Activated CD4-positive, alpha-beta T cell treated with anti-CD3 and anti-CD28 coated beads, Interleukin-2, Interleukin-6, amounts not matched to agents 100 ng/mL and 50 ng/mL, durations not matched to agents 16 hours and 8 hours (primary cell): ENCODE measurements at regions not wholly inside any gene's neighbourhood (a gene's known extent, or its start where the extent isn't known, plus 50 kb on each side); places are given as distances from the start of the nearest gene placed in this dataset.

ENCODE experiments used
- DNase-seq: peaks from one replicate; pipeline ENCODE4 v3.0.0-alpha.2; 2020

DNA sequence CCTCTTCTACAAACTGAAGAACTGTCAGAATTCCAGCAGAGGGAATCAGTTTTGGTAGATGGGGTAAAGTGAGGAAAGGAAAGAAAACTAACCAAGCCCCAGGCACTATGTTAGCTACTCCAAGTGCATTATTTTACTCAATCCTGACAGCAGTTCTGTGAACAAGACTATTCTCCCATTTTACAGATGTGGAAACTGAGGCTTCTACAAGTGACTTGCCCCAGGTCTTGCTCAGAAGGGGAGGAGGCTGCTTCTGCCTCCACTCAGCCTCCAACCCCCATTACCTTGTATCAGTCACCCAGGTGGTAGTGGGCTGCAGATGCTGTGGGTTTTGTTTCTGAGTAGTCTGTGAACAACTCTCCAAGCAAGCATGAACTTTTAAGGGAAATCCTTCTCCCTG, 315.2 kb upstream of the MAF start:
- no peak for DNase-seq

DNA sequence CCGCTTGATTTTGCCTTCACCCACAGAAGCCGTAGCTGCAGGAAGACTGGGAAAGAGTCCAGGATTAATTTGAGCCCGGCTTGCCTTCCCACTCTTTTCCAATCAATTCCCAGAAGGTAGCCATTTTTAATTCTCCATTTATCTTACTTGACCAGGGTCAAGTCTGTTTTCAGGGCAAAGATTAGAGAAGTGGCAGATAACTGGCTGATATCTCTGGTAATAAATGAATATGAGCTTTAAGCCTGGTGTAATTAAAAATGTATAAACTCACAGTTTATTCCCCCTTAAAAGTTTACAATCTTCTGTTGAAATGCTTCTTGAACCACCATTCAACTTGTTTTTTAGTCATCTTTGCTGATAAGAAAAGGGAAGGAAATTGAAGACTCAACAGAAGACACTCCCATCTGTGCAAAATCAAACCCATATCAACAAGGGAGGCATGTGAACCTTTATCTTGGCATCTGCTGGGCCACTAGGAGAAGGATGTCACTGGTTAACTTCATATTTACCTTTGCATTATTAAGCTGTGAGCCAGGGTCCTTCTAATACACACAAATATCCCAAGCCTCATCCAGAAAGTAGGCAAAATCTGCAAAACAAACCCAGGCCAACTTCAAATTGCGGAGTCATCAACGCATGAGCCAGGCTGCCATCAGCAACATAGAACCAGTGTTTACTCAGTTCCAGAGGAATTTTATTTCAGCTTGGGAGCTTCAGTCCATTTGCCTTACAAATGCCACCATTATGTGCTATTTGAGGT, 314.6 kb upstream of the MAF start:
- no peak for DNase-seq

DNA sequence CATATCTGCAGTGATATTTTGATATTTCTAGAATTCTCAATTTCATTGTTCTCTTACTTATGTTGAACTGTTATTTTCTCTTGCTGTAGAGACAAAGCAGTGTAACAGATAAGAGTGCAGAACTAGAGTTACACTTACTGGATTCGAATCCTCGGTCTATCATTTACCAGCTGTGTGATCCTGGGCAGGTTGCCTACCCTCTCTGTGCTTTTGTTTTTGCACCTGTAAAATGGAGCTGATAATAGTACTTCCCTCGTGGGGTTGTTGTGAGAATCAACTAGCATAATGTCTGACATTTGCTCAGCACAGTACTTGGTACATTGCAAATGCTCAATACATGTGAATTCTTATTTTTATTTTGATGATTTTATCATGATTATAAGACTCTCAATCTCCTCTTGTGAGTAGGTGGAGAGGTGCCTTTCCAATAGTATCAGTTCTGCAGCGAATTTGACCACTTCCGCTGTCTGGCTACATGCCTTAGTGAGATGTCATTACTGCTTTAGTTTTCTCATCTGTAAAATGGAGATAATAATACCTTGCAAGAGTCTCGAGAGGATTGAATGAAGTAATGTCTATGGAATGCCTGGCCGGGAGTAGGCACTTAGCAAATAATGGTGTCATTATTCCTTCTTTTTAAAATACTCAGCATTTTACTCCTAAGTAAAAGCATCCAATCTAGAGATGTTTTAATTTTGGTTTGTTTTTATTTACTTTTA, 312.2 kb upstream of the MAF start:
- DNase-seq = no peak

DNA sequence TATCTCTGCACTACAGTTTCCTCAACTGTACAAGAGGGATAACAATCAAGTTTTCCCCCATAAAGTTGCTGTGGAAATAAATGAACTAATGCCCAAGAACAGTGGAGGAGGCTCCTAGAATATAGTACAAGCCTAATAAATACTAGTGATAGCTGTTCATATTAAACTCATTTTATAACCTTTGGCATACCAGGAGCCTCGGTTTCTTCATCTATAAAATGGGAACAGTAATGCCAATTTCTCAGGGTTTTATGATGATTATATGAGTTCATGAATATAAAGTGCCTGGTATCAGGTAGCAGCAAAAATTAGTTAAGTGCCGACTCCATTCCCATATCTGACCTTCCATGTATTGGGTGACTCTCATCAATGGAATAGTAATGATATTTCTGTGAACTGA, 311.1 kb upstream of the MAF start:
- DNase-seq = no peak

DNA sequence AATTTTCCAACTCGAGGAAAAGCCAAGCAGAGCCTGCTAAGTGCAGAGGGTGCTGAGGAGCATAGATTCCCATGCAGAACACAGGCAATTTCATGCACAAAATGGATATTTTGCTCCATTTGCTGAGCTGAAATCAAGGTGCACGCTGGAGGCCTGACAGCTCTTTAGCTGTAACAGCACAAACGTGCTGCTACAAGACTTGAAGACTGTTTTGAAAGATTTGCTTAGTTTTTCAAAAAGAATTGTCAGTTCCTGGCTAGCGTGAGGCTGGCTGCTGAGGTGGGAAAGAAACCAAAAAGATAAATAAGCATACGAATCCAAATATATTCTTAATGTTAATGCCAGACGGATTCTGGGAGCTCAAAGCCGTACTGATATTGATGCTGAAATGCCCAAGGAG, 309.0 kb upstream of the MAF start:
- no peak for DNase-seq

DNA sequence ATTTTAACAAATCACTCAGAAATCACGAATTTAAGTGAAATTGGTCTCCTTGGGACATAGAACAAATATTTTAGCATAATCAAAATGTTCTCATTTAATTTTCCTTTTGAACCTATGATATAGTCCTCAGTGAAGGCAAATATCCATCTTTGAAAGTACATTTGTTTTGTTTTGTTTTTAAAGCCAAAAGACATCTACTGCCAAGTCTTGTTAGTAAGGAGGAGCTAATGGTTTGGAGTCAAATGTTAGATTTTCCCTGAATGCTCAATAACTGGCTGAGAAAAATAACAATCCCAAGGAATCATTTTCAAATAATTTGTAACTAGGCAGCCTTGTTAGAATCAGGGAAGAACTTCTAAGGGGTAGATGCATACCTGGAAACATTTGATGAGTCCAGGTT, 302.9 kb upstream of the MAF start:
- no peak for DNase-seq

DNA sequence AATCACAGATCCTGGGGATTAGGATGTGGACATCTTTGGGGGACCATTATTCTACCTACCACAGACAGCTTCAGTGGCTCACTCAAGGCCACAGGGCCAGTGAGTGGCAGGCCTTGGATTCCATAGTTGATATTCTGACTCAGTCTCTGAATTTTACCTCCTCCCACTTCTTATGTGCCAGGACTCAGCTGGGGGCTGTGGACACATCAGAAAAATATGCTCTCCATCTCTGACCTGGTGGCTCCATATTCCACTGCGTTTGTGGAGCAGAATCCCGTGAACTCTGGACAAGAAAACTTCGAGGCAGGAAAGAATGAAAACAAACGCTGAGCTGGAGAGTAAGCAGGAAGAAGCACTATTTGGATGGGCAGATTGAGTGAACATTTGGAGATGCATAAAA, 301.8 kb upstream of the MAF start:
- DNase-seq = no peak

DNA sequence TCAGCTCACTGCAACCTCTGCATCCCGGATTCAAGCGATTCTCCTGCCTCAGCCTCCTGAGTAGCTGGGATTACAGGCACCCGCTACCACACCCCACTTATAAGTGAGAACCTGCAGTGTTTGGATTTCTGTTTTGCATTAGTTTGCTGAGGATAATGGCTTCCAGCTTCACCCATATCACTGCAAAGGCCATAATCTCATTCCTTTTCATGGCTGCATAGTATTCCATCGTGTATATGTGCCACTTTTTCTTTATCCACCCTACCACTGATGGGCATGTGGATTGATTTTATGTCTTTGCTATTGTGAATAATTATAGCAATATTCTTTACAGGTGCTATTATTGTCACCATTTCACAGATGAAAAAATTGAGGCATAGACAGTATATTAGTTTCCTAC, 301.0 kb upstream of the MAF start:
- no peak for DNase-seq

DNA sequence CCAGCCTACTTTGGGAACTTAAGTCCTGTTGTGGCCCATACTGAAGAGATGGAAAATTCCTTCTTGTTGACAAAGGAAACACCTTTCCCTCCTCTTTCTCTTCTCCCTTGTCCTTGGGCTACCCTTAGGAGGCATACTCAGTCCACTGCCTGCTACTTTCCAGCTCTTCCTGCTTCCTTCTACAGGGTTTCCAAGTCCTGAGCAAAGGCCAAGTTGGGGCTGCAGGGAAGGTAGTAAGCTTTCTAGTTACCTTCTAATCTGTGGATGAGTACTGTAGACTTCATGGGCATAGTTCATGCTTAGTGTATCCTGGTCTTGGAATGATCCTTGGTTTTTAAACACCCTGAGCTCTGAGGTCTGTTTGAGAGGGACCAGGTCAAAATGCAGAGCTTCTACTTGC, 299.2 kb upstream of the MAF start:
- no peak for DNase-seq

DNA sequence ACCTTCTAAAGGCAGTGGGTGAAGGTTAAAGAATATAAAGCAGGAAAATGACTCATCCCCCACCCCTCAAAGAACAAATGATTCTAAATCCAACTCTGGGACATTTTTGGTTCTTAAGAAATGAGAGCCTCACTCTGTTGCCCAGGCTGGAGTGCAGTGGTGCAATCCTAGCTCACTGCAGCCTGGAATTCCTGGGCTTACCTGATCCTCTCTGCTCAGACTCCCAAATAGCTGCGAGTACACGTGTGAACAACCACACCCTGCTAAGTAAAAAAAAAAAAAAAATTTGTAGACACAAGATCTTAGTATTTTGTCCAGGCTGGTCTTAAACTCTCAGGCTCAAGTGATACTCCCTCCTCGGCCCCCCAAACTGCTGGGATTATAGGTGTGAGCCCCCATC, 298.8 kb upstream of the MAF start:
- no peak for DNase-seq

DNA sequence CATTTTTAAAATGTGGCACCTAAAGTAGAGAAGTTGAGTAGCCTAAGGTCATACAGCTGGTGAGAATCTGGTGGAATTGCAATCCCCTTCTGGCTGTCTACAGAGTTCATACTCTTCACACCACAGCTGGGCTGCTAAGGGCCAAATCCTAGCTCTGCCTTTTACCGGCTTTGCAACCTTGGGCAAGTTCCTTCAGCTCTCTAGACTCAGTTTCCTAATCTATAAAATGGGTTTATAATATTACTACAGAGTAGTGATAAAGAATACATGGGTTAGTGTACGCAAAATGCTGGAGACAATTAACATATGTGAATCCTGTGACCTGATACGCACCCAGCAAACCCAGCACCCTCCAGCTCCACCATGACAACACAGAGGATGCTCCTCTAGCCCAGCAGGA, 298.2 kb upstream of the MAF start:
- no peak for DNase-seq

DNA sequence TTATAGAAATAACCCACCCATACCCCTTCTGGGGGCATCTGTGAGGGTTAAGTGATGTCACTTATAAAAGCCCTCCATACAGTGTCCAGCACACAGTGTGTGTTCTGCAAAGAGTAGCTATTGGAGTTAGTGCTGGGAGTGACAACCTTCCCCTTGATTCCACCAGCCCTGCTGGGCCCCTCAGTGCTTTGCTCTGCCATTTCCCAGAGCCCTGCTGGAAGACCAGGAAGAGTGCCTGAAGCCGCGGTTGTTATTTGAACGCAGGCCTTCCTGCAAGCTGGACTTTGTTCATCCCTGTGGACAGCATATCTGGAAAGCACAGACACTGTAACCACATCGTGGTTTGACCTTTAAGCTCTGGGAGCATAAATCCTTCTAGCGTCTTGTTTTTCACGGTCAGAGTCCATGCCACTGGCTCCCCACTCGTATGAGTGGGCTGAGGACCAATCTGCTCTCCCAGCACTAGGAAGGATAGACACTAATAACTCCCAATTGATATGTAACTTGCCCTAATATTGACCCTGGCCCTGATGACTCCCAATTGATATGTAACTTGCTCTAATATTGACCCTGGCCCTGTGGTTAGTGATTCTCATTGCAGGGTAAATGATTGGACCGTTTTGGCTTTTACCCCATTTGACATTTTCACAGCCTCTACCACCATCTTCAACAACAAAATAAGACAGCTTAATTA, 297.1 kb upstream of the MAF start:
- DNase-seq = no peak

DNA sequence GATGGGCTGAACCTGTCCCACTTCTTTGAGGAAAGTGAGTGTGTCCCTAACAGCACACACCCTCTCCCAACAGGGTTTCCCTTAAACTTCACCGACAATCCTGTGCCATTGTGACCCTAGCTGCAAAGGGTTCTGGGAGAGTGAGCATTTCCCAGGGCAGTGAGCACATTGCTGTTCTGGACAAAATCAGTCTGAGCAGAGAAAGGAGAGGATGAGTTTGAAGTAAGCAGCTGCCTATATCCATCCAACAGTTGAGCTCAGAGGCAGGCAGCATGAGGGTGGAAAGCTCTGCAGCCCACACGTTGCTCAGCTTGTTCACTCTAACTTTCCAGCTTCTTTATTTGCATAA, 296.5 kb upstream of the MAF start:
- no peak for DNase-seq

DNA sequence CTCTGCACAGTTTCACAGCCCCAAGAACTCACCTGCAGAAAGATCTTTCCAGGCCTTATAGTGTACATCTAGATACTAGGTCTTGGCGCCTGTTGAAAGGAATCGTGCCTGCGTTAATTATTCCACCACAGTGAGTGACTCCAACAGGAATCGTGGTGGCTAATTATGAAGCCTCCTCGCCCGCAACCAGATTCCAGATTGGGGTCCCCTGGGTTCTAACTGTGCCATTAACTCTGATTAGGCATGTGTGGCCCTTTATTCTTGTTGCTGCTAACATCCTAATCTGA, 295.3 kb upstream of the MAF start:
- DNase-seq = no peak

DNA sequence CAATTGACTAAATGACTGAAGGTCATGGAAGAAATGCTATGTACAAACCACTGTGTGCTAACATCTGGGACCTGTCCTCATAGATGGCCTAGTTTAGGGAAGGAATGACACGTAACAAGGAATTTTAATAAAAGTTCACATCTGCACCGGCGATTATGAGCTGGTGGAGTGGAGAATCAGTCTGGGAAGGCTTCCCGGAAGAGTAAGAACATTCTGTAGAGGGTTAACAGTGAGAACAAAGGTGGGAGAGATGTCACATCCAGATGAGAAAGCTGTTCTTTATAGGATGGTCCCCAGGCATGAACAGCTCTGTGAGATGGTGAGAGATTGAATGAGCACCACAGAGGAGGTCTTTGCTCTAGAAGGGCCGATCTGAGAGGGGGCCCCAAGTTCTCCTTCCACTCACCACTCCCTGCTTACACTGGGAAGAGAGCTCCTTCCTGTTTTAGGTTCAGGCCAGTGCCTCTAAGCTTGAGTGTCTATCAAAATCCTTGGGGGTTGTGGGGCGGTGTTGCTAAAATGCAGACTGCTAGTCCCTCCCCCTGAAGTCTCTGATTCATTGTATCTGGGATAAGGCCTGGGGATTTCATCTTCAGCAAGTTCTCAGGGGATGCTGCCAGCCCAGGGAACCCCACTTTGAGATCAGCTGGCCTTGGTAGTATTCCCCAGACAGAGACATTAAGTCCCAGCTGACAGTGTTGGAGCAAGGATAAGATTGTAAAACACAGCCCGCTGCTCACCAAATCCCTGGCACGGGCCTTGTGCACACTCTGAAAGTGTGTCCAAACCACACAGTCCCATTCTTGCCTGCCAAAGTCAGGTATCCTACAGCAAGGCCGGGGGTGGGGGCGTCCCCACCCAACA, 294.7 kb upstream of the MAF start:
- DNase-seq = no peak

DNA sequence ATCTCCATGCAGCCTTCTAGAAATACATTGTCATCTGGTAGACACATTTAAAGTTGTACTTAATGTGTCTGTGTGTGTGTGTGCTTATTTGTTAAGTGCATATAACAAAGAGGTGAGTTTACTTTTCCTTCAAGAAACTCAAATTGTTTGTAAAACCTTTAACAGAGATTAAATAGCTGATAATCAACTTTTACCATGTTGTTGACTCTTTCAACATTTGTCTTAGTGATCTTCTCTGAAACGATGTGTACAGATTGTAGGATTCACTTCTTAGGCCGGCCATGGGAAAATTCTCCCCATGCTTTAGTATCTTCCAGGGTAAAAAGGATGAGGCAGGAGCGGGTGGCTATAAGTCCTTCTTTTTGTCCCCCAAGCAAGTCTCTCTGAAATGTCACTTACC, 292.9 kb upstream of the MAF start:
- DNase-seq = no peak

DNA sequence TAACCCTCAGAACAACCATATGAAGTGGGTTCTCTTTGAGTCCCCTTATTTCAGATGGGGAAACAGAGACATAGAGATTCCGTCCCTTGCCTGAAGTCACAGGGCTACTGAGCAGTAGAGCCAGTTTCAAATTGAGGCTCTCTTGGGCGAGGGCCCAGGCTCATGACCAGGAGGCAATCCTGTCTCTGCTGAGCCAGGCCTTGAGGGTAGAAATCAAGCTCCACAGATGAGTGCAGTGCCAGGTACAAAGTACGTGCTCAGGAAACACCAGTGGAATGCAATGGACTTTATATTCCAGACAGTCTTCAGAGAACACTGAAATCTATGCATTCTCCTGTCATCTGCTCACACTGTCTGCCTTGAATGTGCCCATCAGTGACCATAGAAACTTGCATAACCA, 291.7 kb upstream of the MAF start:
- no peak for DNase-seq

DNA sequence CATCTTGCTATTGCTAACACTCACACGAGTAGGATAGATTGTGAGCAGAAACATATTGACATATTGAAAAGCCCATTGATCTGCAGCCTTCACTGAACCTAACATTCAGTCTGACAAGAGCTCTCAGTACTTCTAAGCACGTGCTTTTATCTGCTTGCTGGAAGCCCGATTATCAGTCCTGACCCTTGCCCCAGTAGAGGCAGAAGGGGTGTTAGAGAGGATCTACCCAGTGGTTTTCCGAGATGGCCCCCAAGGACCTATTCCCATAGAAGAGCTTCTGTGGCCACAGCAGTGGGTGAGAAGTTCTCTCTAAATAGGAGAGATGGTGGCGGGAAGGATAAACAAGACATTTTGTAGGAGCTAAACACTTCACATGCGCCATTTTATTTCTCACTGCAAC, 290.9 kb upstream of the MAF start:
- DNase-seq = no peak

DNA sequence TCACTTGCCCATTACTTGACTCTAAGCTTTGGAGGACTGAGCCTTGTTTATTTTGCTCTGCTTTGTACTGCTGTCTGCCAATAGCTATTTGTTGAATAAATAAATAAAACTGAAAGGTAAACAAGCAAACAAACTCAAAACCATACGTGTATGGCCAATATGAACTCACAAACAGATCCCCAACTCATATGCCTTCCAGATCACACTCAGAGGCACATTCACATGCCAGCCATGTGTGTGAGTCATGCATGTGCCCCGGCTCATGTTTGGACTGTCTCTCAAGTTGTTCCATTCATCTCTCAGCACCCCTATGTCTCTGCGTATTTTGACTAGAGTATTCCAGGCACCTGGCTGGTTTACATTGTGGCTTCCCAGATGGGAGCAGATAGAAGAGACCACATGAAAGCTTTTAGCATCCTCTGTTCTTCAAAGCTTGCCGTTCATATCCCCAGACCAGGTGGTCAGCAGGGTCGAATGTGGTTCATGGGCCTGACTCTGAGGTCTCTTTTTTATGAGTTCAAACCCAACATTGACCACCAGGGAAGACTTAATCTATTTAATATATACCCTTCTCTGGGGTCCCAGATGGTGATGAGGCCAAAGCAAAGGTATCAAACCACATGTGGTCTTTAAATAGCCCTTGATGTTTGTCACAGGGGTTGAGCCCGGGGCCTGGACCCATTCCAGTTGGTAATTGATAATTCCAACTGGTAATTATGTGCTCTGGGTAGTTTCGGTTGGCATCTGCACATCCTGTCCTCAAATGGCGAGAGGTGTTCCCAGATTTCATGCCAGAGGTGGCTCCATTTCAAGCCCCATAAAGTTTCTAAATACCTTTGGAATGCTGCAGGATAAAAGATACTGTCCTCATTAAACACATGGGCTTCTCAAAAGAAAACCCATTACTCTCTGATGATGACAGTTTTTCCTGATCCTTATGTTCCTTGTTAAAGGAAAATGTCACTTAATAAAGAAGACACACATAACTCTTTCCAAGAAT, 287.3 kb upstream of the MAF start:
- no peak for DNase-seq

DNA sequence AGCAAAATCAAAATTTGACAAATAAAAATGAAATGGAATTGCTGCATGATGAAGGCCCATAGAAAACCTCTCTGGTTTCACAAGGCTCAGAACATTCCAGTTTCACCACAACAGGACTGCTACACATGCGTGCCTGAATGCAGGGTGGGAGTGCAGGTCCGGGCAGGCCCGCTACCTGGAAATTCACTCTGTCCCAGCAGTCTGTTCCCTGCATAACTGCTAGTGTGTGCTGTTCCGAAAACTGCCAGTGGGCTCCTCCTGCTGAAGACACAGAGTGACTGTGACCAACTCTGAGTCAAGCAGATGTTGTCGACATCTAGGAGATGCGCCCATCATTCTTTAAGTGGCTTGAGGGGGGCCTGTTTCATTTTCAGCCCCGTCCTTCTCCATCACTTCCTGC, 284.8 kb upstream of the MAF start:
- no peak for DNase-seq

DNA sequence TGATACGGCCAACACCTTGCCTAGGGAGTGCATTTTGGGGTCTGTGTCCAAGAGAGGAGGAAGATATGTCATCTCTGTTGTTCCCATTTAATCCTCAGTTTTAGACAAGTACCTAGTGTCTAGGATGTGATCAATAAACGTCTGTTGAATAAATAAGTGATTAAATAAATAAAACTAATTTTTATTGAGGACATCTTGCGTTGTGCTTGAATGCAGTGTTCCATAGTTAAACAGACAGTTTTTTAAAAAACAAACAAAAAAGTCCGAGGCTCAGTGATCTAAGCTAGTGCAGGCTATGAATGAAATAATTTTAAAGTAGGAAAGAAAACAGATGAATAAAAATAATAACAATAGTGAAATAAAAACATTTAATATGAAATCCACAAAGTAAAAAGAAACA, 283.0 kb upstream of the MAF start:
- DNase-seq = no peak

DNA sequence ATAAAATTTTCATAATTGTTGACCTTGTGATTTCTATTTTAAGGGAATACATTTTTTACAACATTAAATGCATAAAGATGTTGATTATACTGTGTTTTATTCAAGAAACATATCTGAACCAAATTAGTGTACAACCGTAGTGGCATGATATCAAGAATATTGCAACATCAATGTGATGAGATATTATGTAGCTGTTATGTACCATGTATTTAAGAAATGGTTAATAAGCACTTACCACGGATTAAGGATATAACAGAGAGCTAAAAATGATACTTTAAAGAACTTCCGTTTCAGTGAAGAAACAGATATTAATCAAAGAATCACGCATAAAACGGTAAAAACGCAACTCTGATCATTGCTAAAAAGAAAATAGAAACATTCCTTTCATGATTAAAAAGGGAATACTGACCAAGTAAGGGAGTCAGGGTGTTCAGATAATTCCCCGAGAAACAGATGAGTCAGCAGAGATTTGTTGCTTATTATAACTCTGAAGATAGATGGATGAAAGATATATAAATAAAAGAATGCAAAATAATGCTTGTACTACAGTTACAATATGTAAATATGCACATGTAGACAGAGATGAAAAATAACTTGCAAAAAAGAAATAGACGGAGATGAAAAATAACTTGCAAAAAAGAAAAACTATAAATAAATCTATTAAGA, 281.9 kb upstream of the MAF start:
- no peak for DNase-seq
